GM12801 (cell line): ENCODE measurements at regions not wholly inside any gene's neighbourhood (a gene's known extent, or its start where the extent isn't known, plus 50 kb on each side); places are given as distances from the start of the nearest gene placed in this dataset.

Experiments used
- TF ChIP-seq, protein P1 (sequence below): IDR thresholded peaks from one replicate; pipeline ENCODE4 v1.5.1; 2011; ENCODE audit warnings: control low read depth; ENCODE audit not compliant: insufficient read length; ENCODE audit errors: extremely low read depth

DNA sequence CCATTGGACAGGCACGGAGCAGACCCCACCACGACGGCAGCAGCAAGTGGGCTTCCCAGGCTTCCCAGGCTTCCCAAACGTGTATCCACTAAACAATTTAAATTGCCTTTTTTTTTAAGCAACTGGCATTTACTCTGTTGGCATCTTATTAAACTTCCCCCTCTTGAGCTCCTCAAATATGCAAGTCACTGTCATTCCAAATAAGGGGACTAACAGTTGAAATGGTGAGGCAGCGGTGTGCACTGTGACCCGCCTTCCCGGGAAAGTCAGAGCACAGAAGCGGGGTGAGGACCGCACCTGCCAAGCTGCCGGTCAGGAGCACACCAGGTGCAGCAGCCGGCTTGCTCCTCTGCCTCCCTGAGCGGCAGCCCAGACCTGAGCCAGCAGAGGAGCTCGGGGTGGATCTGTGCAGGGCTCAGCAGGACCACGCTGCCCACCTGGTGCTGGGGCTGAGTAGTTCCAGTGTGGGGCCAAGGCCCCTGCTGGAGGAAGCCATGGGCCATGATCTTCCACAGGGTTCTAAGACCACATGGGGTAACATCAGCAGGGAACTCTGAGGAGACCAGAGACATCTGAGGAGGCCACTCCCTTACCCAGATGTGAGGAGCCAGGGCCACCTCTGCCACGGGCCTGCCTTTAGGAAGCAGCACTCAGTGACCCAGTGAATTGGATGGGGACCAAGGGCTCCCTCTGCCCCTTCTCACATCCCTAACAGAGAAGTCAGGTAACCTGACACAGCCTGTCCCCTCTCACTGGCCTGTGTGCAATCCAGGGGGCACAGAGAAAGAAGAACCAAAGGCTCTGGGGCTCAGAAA is 245.4 kb downstream of the NPHP4 start:
- TF ChIP-seq, protein P1, sequence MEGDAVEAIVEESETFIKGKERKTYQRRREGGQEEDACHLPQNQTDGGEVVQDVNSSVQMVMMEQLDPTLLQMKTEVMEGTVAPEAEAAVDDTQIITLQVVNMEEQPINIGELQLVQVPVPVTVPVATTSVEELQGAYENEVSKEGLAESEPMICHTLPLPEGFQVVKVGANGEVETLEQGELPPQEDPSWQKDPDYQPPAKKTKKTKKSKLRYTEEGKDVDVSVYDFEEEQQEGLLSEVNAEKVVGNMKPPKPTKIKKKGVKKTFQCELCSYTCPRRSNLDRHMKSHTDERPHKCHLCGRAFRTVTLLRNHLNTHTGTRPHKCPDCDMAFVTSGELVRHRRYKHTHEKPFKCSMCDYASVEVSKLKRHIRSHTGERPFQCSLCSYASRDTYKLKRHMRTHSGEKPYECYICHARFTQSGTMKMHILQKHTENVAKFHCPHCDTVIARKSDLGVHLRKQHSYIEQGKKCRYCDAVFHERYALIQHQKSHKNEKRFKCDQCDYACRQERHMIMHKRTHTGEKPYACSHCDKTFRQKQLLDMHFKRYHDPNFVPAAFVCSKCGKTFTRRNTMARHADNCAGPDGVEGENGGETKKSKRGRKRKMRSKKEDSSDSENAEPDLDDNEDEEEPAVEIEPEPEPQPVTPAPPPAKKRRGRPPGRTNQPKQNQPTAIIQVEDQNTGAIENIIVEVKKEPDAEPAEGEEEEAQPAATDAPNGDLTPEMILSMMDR, result no peak

DNA sequence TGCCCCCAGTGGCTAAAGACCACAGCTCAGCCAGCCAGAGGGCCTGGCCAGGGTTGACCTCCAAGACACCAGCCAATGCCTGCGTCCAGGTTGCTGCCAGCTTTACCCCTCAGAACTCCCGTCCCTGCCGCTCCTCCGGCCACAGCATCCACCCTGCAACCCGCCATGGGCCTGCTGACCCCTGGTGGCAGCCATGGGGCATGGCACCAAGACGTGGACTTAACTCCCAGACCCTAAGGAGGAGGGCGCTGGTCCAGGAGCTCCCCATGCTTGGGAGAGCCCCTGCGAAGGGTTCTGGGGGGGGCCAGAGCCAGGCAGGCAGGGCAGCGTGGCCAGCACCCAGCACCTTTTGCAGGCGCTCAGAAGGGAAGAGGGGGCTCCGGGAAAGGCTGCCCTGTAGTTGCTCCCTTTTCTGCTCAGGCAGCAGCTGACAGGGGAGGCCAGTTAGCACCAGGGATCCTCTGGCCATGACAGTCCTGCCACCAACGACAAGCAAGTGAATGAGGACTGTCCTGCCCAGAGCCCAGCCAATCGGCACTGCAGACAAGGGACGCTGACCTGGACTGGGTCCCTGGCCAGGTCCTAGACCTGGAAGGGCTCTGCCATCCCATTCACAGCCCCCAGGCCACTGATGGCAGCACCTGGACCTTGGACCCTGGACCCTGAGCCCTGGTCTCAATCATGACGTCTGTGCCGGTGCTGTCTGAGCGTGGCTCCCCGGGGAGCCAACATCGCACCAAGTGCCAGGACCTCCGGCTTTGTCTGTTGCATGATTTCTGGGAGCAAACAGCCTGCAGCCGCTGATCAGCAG is 246.2 kb downstream of the NPHP4 start:
- TF ChIP-seq, protein P1, result no peak

DNA sequence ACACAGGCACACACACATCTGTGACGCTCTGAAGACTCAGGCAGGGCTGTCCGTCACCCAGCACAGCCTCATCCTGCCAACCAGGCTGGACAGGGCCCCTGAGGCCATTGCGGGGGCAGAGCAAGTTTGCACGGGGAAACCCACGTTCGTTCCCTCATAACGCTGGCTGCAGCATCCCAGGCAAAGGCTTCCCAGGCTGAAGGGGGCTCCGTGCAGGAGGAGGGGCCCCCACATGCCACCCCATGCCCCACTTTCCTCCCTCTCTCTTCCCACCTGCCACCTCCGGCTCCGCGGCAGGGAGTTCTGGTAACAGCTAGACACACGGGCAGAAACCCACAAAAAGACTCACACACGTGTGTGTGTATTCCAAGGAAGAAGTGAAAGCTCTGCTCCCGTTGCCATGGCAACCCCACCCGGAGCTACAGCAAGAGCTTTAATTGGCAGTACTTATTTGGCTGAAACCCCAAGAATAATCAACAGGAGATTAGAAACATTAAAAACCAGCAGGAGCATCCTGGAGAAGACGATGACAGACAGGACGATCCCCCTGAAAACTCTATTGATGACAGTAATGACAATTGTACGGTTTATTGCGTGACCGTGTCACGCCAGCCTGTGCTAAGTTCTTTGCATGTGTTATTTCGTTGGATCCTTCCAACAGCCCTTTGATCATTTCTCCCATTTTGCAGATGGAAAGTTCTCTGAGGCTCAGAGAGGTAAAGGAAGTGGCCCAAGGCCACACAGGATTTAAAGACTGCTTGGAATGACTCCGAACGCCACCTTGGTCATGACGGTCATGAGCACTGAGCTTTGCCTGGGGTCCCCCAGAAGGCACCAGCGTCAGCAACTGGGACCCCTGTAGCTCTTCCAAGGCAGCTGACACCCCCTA is 247.1 kb downstream of the NPHP4 start:
- TF ChIP-seq, protein P1, result no peak

DNA sequence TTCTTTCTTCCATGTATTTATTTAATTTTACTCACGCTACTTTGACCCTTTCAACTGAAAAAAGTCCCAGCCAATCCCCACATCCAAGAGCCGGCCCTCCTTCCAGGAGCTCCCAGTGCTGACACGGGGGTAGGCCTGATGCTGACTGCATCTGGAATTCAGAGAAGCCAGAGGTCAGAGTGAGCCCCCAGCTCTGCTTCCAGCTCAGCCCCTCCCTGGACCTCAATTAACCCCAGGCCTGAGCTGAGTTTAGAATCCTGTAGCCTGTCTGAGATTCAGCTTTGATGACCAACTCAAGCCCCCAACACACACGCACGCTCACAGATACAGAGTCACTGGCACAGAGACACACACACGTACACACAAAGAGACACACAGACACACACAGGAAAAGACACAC is 247.9 kb downstream of the NPHP4 start:
- TF ChIP-seq, protein P1, result no peak

DNA sequence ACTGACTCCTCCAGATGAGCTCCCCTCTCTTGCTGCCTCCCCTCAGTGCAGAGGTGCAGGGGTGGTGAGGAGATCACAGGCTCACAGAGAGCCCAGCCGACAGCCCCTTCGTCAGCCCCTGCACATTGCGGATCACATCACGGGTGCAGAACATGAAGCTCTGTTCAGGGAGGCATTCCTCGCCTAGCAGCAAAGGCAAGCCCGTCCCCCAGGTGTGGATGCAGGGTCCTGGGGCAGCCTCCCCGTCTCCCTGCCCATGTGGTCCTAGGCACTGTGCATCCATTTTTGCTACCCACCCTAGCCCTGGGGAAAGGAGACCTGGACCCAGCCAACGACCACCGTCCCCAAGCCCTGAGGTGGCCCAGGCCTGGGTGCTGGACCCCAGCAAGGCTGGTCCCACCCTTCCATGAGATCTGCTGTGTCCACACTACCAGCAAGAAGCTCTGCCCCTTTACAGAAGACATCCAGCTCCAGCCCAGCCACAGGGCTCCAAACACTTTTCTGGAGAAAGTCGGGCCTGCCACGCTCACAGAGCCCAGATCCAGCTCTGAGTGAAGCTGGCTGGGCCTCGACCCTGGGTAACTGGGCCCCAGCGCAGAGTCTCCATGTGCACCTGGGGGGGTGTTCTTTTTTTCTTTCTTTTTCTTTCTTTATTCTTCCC is 248.7 kb downstream of the NPHP4 start:
- TF ChIP-seq, protein P1, result no peak

DNA sequence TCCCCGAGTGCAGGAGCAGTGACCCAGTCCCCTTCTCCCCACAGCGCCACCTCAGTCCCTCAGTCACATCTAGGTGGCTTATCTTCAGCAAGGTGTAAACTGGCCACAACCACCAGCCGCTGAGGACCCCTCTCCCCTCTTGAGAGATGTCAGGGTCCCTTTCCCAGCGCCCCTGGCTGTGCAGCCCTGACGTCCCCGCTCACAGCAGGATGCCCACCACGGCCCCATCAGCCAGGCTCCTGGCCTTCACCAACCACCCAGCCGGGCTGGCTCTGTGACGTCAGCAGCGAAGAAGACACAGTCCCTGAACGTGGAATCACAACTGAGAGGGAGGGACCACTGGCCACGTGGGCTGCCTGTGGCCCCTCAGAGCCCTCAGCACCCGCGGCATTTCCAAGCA is 249.4 kb downstream of the NPHP4 start:
- TF ChIP-seq, protein P1, result no peak
